Erythroblast (primary cell): ENCODE measurements at regions not wholly inside any gene's neighbourhood (a gene's known extent, or its start where the extent isn't known, plus 50 kb on each side); places are given as distances from the start of the nearest gene placed in this dataset.

Experiments used
- GATA1 ChIP-seq: IDR thresholded peaks from 2 replicates; pipeline ENCODE4 v1.6.1; 2011; ENCODE audit warnings: low read depth, mild to moderate bottlenecking, control low read depth, low read length, moderate library complexity
- POLR2A ChIP-seq: IDR thresholded peaks from 2 replicates; pipeline ENCODE4 v1.6.1; 2011; ENCODE audit warnings: mild to moderate bottlenecking, low read length

- TF ChIP-seq POLR2A (no peak), GATA1 (no peak)
Measured at GRCh38 chr2:111665551-111666116, 218.4 kb downstream of the ANAPC1 start.
